ENCODE measurements at regions not wholly inside any gene's neighbourhood (a gene's known extent, or its start where the extent isn't known, plus 50 kb on each side); places are given as distances from the start of the nearest gene placed in this dataset.

DNA sequence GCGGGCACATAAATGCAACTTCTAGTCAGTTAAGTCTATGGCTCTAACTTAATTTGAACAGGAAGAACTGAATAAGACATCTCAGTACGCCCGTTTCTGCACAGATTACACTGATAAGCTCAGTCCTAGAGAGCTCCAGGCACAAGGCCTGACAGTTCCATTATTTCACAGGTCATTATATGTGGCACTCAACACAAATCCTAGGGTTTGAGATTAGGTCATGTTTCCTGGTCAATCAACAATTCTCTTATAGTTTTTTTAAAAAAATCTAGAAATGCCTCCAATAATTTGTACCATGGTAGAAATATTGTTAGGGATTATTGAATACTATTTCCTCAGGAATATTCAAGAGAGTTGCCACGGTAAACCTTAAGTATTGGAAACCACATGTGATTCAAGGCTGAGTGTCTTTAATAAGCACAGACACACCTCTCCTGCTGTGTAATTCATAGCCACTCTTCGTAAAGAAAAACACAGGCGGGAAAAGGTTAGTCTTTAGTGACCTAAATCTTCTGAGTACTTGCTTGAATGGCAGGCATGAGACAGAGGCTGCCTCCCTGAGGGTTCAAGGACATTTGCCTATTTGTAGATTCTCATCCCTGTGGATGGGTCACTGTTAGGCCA, 342.9 kb upstream of the ADGRL3 start:
- BruUV-seq (replicated peaks): no TSS peak
- Histone ChIP-seq H2AFZ (ENCODE audit: low read length) (no peak overlapping the region), H3K4me1 (ENCODE audit: insufficient read depth, low read length) (no peaks in the 10 kb centered on the region), H3F3A (ENCODE audit: low read length, unreplicated experiment) (no peaks in the 10 kb centered on the region), H3K27me3 (ENCODE audit: low read length) (no peaks in the 10 kb centered on the region), H3K9ac (ENCODE audit: low read length) (no peak overlapping the region), H3K27ac (ENCODE audit: low read length) (no peak overlapping the region), H3K79me2 (ENCODE audit: low read length) (no peaks in the 10 kb centered on the region), H4K20me1 (ENCODE audit: low read length) (no peaks in the 10 kb centered on the region), H3K9me2 (replicated peaks; ENCODE audit: low read length) (no peaks in the 10 kb centered on the region), H3K9me3 (ENCODE audit: low read length) (no peaks in the 10 kb centered on the region), H3K4me3 (ENCODE audit: low read length) (no peak overlapping the region), H3K4me2 (ENCODE audit: low read length) (no peak overlapping the region), H3K36me3 (ENCODE audit: low read depth, low read length) (no peaks in the 10 kb centered on the region)
- POLR2A ChIA-PET (ENCODE audit: unreplicated experiment): no interaction called here
- CTCF ChIA-PET: no interaction called here
- no peak for ATAC-seq
- DNase-seq: no peak
- TF ChIP-seq EZH2 (IDR thresholded peaks at IDR 0.05; ENCODE audit: low read length, unreplicated experiment) (no peak), EZH2phosphoT487 (IDR thresholded peaks at IDR 0.05; ENCODE audit: borderline replicate concordance, low read length) (no peak)
- TF ChIP-seq, protein P1, sequence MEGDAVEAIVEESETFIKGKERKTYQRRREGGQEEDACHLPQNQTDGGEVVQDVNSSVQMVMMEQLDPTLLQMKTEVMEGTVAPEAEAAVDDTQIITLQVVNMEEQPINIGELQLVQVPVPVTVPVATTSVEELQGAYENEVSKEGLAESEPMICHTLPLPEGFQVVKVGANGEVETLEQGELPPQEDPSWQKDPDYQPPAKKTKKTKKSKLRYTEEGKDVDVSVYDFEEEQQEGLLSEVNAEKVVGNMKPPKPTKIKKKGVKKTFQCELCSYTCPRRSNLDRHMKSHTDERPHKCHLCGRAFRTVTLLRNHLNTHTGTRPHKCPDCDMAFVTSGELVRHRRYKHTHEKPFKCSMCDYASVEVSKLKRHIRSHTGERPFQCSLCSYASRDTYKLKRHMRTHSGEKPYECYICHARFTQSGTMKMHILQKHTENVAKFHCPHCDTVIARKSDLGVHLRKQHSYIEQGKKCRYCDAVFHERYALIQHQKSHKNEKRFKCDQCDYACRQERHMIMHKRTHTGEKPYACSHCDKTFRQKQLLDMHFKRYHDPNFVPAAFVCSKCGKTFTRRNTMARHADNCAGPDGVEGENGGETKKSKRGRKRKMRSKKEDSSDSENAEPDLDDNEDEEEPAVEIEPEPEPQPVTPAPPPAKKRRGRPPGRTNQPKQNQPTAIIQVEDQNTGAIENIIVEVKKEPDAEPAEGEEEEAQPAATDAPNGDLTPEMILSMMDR (conservative IDR thresholded peaks at IDR 0.05; ENCODE audit: low read depth, low read length): no peak
- intact Hi-C loops (cut with micrococcal nuclease): no loop called here

DNA sequence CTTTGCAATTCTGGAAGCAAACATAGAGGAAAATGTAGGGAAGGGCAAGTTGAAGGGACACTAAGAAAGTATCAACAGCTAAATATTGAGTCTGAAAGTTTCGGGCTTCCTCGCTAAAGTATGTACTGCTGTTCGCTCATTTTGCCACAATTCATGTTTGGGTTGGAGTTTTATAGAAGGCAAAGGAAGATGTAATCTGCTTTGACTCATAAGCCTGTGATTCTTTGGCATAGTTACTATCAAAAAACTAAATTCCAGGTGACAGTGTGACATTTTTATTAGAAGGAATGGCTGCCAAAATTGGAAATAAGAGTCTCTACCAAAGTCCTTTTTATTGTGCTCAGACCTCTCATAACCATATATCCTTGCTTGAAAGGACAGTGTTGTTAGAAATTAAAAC, 336.7 kb upstream of the ADGRL3 start:
- intact Hi-C loops (cut with micrococcal nuclease): loop anchor here (10.0 kb wide), 1 partner anchor 541 kb away; no protein-coding TSS in a partner anchor
- no peak overlapping the region for H3K4me2 ChIP-seq (ENCODE audit: low read length)
- H3K36me3 ChIP-seq (ENCODE audit: low read depth, low read length): no peaks in the 10 kb centered on the region
- no peak overlapping the region for H2AFZ ChIP-seq (ENCODE audit: low read length)
- no peak overlapping the region for H3K9ac ChIP-seq (ENCODE audit: low read length)
- H3K4me3 ChIP-seq (ENCODE audit: low read length): no peak overlapping the region
- H3K79me2 ChIP-seq (ENCODE audit: low read length): no peaks in the 10 kb centered on the region
- DNase-seq (peak; percentile 63), ATAC-seq (peak; percentile 56)
- no peak overlapping the region for H3K27ac ChIP-seq (ENCODE audit: low read length)
- no peaks in the 10 kb centered on the region for H3K27me3 ChIP-seq (ENCODE audit: low read length)
- no peak for TF ChIP-seq EZH2 (IDR thresholded peaks at IDR 0.05; ENCODE audit: low read length, unreplicated experiment)
- TF ChIP-seq EZH2phosphoT487 (IDR thresholded peaks at IDR 0.05; ENCODE audit: borderline replicate concordance, low read length): no peak
- TF ChIP-seq, protein P1 (conservative IDR thresholded peaks at IDR 0.05; ENCODE audit: low read depth, low read length): no peak
- H3K9me2 ChIP-seq (replicated peaks; ENCODE audit: low read length): no peaks in the 10 kb centered on the region
- H3K4me1 ChIP-seq (ENCODE audit: insufficient read depth, low read length): peaks cover 10% of the 10 kb centered on the region
- H4K20me1 ChIP-seq (ENCODE audit: low read length): no peaks in the 10 kb centered on the region
- H3K9me3 ChIP-seq (ENCODE audit: low read length): no peaks in the 10 kb centered on the region
- ChIA-PET POLR2A (ENCODE audit: unreplicated experiment) (no interaction called here), CTCF (interaction anchor here (0.6 kb wide), 2 partner anchors 400 to 549 kb away, joined by 3 to 5 read pairs; no protein-coding TSS in a partner anchor)
- BruUV-seq (replicated peaks): no TSS peak
- H3F3A ChIP-seq (ENCODE audit: low read length, unreplicated experiment): no peaks in the 10 kb centered on the region

DNA sequence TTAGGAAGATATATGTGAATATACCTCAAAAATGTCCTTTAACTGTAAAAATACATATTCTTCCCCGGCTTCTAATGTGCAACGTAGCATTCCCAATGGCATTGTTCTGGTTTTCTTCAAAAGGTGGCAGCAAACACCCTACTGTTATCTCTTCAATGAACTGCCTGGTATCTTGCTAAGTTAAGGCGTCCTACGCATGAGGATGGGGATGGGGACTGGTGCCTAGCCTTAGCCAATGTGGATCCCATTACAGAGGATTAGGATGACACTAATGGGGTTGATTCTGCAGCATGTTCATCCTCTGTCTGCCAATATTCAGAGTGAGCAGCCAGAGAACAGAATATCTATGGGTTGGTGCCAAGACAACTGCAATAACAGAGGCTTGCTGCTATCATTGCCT, 334.9 kb upstream of the ADGRL3 start:
- Histone ChIP-seq H3K27me3 (ENCODE audit: low read length) (no peaks in the 10 kb centered on the region), H3F3A (ENCODE audit: low read length, unreplicated experiment) (no peaks in the 10 kb centered on the region), H3K27ac (ENCODE audit: low read length) (no peak overlapping the region), H2AFZ (ENCODE audit: low read length) (no peak overlapping the region), H3K4me3 (ENCODE audit: low read length) (no peak overlapping the region), H3K36me3 (ENCODE audit: low read depth, low read length) (no peaks in the 10 kb centered on the region), H3K9ac (ENCODE audit: low read length) (no peak overlapping the region), H3K4me2 (ENCODE audit: low read length) (no peak overlapping the region), H3K9me3 (ENCODE audit: low read length) (no peaks in the 10 kb centered on the region), H3K9me2 (replicated peaks; ENCODE audit: low read length) (no peaks in the 10 kb centered on the region), H3K79me2 (ENCODE audit: low read length) (no peaks in the 10 kb centered on the region), H3K4me1 (ENCODE audit: insufficient read depth, low read length) (peaks cover 10% of the 10 kb centered on the region), H4K20me1 (ENCODE audit: low read length) (no peaks in the 10 kb centered on the region)
- TF ChIP-seq, protein P1 (conservative IDR thresholded peaks at IDR 0.05; ENCODE audit: low read depth, low read length): peak; percentile 63
- no peak for TF ChIP-seq EZH2phosphoT487 (IDR thresholded peaks at IDR 0.05; ENCODE audit: borderline replicate concordance, low read length)
- no TSS peak for BruUV-seq (replicated peaks)
- intact Hi-C loops (cut with micrococcal nuclease): loop anchor here (10.0 kb wide), 1 partner anchor 540 kb away; no protein-coding TSS in a partner anchor
- ChIA-PET CTCF (no interaction called here), POLR2A (ENCODE audit: unreplicated experiment) (no interaction called here)
- DNase-seq: peak; percentile 53
- ATAC-seq: peak; percentile 57; the same call in 1 of the 2 replicates

Measured in PC-3 (cell line).